Sigmoid colon (tissue), 6 donors: ENCODE measurements at regions not wholly inside any gene's neighbourhood (a gene's known extent, or its start where the extent isn't known, plus 50 kb on each side); places are given as distances from the start of the nearest gene placed in this dataset.

Experiments used
- DNase-seq: peaks from one replicate; pipeline ENCODE4 v3.0.0-alpha.2; 2019
- H3K27ac ChIP-seq, 4 donors: fragments of 200-600 bp; sonication (generic); one replicate each; pipeline ENCODE4 v1.5.1; 2016 to 2019; ENCODE audit warnings: mild to moderate bottlenecking in 1 of 4
- H3K27me3 ChIP-seq, 3 donors: fragments of 200-600 bp; sonication (generic); one replicate each; pipeline ENCODE4 v1.5.1; 2019; ENCODE audit warnings: mild to moderate bottlenecking in 1 of 3
- H3K36me3 ChIP-seq, 4 donors: fragments of 200-600 bp; sonication (generic); one replicate each; pipeline ENCODE4 v1.5.1; 2016 to 2019
- H3K4me1 ChIP-seq, 4 donors: fragments of 200-600 bp; sonication (generic); one replicate each; pipeline ENCODE4 v1.5.1; 2017 to 2019
- H3K4me3 ChIP-seq, 4 donors: fragments of 200-600 bp; sonication (generic); one replicate each; pipeline ENCODE4 v1.5.1; 2017 to 2019; ENCODE audit warnings: mild to moderate bottlenecking in 2 of 4, moderate library complexity in 1 of 4
- H3K9me3 ChIP-seq, 4 donors: fragments of 200-600 bp in 3 of 4; sonication (generic) in 3 of 4; one replicate each; pipeline versions ENCODE4 v1.5.1 to v1.6.1; 2013 to 2019
- EP300 ChIP-seq, 4 donors: sonication (generic); formaldehyde crosslinking; IDR thresholded peaks; one replicate each; pipeline ENCODE4 v1.6.1; 2017; ENCODE audit warnings: antibody characterized with exemption in 4 of 4
- POLR2A ChIP-seq, 2 donors: fragments of 450-650 bp; IDR thresholded peaks; one replicate each; pipeline ENCODE4 v1.6.1; 2016; ENCODE audit warnings: antibody characterized with exemption in 2 of 2, mild to moderate bottlenecking in 2 of 2, moderate library complexity in 2 of 2
- POLR2AphosphoS5 ChIP-seq, 4 donors: sonication (generic); formaldehyde crosslinking; IDR thresholded peaks; one replicate each; pipeline ENCODE4 v1.6.1; 2017; ENCODE audit warnings: antibody characterized with exemption in 4 of 4
- whole genome bisulfite sequencing, 2 donors: extraction: QIAGEN DNeasy Blood & Tissue Kit; methylation state at CpG; one replicate each; pipeline ENCODE4 v1.1.7; 2013; 5-methylcytosine and 5-hydroxymethylcytosine counted together
- intact Hi-C: fragments of 100-400 bp; cut with DNase I; formaldehyde crosslinking; loops from one replicate; pipeline ENCODE4 v1.15.1; 2023
- TF ChIP-seq, protein P1 (sequence below), 4 experiments: fragments of 450-650 bp in 3 of 4; fragments of 200-600 bp in 1 of 4; IDR thresholded peaks; one replicate each; pipeline ENCODE4 v1.5.1; 2016 to 2019; ENCODE audit warnings: antibody characterized with exemption in 4 of 4, mild to moderate bottlenecking in 3 of 4, moderate library complexity in 2 of 4
- donor health status: healthy with polysubstance abuse.
- donor health status: healthy.

DNA sequence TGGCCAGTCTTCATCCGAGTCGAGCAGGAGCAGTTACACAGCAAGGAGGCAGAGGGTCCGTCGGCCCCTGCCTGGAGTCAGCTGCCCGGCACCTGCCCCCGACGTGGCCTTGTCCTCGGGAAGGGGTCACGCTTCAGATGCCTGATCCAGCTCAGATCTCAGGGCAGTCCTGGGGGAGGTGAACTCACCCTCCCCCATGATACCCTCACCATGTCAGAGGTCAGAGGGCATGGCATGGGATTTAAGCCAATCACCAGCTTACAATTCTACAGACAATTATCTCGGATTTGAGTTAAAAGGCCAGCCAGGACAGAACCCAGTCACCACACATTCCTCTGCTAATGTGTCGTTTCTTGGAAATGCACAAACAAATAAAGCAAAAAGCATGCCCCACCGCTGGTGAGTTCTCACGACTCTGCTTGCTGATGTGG lies 211.3 kb downstream of the FOXL1 start:
- intact Hi-C loops, result no loop called here
- peaks cover 0 to 57% (median 4%) of the 10 kb centered on the region in 3 donors for H3K27me3 ChIP-seq
- TF ChIP-seq POLR2A (IDR thresholded peaks at IDR 0.05) (no peak), EP300 (IDR thresholded peaks at IDR 0.05) (no peak), POLR2AphosphoS5 (IDR thresholded peaks at IDR 0.05) (no peak)
- TF ChIP-seq, protein P1, sequence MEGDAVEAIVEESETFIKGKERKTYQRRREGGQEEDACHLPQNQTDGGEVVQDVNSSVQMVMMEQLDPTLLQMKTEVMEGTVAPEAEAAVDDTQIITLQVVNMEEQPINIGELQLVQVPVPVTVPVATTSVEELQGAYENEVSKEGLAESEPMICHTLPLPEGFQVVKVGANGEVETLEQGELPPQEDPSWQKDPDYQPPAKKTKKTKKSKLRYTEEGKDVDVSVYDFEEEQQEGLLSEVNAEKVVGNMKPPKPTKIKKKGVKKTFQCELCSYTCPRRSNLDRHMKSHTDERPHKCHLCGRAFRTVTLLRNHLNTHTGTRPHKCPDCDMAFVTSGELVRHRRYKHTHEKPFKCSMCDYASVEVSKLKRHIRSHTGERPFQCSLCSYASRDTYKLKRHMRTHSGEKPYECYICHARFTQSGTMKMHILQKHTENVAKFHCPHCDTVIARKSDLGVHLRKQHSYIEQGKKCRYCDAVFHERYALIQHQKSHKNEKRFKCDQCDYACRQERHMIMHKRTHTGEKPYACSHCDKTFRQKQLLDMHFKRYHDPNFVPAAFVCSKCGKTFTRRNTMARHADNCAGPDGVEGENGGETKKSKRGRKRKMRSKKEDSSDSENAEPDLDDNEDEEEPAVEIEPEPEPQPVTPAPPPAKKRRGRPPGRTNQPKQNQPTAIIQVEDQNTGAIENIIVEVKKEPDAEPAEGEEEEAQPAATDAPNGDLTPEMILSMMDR (IDR thresholded peaks at IDR 0.05), result no peak
- no peaks in the 10 kb centered on the region for H3K9me3 ChIP-seq
- no peaks in the 10 kb centered on the region for H3K36me3 ChIP-seq
- DNase-seq, result peak; percentile 58
- H3K4me3 ChIP-seq, result no peak overlapping the region
- no peak overlapping the region for H3K27ac ChIP-seq
- WGBS, 2 donors, result 43 to 52% methylated on average over 13 of the region's 13 CpGs
- H3K4me1 ChIP-seq, result no peaks in the 10 kb centered on the region

DNA sequence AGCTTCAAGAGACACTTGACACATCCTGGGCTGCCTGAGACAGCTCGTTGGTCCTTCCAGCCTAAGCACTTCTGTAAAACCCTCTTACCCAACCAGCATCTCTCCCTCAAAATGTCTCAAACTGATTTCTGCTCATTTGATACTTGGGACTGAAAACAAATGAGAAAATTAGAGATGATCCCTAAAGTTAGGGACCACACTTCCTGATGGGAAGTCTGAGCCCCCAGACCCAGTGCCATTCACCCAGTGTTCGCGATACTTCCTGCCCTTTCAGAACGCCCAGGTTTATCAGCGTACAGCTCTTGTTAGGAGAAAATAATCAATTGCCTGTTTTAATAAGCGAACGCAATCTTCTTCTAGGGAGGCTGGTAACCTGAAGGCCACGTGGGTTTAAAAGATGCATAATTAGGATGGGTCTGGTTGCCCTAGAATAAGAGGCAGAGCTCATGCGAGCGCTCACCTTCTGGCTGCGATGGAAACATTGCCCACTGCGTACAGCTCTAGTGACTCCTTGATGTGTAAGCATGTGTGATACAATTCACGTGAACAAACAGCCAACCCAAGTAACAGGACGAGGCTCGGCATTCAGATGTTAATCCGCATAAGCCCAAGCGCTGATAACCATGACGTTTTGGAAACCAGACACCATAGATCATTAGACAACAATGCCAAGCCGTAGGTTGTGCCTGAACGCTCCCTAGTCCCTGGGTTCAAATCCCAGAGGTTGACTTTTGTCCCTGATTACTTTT lies 213.1 kb downstream of the FOXL1 start:
- Histone ChIP-seq H3K4me3 (no peak overlapping the region), H3K36me3 (no peaks in the 10 kb centered on the region), H3K9me3 (no peaks in the 10 kb centered on the region), H3K27ac (no peak overlapping the region), H3K4me1 (no peaks in the 10 kb centered on the region), H3K27me3 (peaks cover 0 to 57% (median 4%) of the 10 kb centered on the region in 3 donors)
- TF ChIP-seq POLR2AphosphoS5 (IDR thresholded peaks at IDR 0.05), result no peak
- TF ChIP-seq, protein P1 (IDR thresholded peaks at IDR 0.05), result no peak
- no peak for TF ChIP-seq POLR2A (IDR thresholded peaks at IDR 0.05)
- TF ChIP-seq EP300 (IDR thresholded peaks at IDR 0.05), result no peak
- peak; percentile 8 for DNase-seq
- intact Hi-C loops, result no loop called here
- 68 to 69% methylated on average over 20 of the region's 20 CpGs for WGBS, 2 donors

DNA sequence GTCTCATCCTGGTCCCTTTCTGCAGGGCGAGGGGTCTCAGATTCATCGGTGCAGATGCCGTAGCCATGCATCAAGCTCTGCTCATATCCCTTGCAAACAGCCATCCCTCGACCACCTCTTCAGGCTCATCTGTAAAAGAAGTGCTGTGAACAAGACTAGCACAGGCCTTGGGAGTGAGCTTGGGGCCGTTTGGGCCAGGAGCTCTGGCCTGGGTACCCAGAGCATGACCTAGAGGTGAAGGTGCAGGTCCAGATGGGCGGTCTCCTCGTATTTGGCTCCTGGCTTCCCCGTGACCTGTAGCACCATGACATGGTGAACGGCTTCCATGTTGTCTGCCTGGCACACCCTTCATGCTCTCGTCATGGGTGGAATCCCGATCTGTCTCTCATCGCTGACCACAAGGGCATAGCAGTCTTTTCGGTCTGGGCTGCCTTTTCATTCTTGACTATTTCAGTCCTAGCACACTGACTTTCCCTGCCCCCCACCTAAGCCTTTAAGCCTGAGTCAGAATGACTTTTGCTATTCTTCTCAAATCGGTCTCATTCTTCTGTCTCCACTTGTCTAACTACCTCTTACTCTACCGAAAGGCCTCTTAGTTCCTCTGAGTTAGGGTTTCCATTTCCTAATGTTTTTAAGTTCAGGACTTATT lies 216.0 kb downstream of the FOXL1 start:
- DNase-seq, result peak; percentile 51
- H3K4me1 ChIP-seq, result no peaks in the 10 kb centered on the region
- TF ChIP-seq, protein P1 (IDR thresholded peaks at IDR 0.05), result no peak
- no peak for TF ChIP-seq EP300 (IDR thresholded peaks at IDR 0.05)
- no peak for TF ChIP-seq POLR2A (IDR thresholded peaks at IDR 0.05)
- no peak for TF ChIP-seq POLR2AphosphoS5 (IDR thresholded peaks at IDR 0.05)
- peaks cover 3 to 64% (median 10%) of the 10 kb centered on the region in 3 donors for H3K27me3 ChIP-seq
- no peaks in the 10 kb centered on the region for H3K9me3 ChIP-seq
- intact Hi-C loops, result no loop called here
- H3K27ac ChIP-seq, result no peak overlapping the region
- H3K4me3 ChIP-seq, result no peak overlapping the region
- no peaks in the 10 kb centered on the region for H3K36me3 ChIP-seq
- WGBS, 2 donors, result 86 to 91% methylated on average over 15 of the region's 15 CpGs

DNA sequence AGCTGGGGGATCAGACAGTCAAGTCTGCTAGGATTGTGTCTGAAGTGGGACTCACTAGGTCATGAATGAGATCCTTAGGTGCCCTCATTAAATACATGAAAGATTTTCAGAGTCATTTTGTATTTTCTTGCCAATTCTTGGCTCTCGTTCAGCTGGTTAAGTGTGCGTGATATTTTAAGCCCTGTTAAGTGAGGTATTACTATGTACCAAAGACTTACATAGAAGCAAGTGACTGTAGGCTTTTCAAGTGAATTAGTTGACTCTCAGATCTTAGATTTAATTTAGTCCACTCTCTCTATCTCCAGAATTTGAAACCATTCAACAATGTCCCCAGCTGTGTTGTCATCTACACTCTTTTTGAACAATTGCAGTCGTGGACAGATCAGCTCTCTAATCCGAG lies 219.4 kb downstream of the FOXL1 start:
- H3K36me3 ChIP-seq, result no peaks in the 10 kb centered on the region
- intact Hi-C loops, result no loop called here
- no peaks in the 10 kb centered on the region for H3K9me3 ChIP-seq
- peaks cover 3 to 62% (median 6%) of the 10 kb centered on the region in 3 donors for H3K27me3 ChIP-seq
- no peaks in the 10 kb centered on the region for H3K4me1 ChIP-seq
- 67 to 83% methylated on average over 4 of the region's 4 CpGs for WGBS, 2 donors
- TF ChIP-seq, protein P1 (IDR thresholded peaks at IDR 0.05), result no peak
- TF ChIP-seq POLR2AphosphoS5 (IDR thresholded peaks at IDR 0.05) (no peak), EP300 (IDR thresholded peaks at IDR 0.05) (no peak), POLR2A (IDR thresholded peaks at IDR 0.05) (no peak)
- no peak overlapping the region for H3K27ac ChIP-seq
- no peak overlapping the region for H3K4me3 ChIP-seq
- no peak for DNase-seq
